Bronchial epithelial cell (primary cell): ENCODE measurements at regions not wholly inside any gene's neighbourhood (a gene's known extent, or its start where the extent isn't known, plus 50 kb on each side); places are given as distances from the start of the nearest gene placed in this dataset.
"Not testable (repeated sequence)": the region's sequence is repeated elsewhere in the genome, so short reads cannot be mapped to it uniquely, and the experiment has no call there.

Source experiments
- DNase-seq: peaks from one replicate; pipeline ENCODE4 v3.0.0-alpha.2; 2010; ENCODE audit warnings: low read depth
- FAIRE-seq: peaks from 2 replicates; lab custom pipeline; 2011; peaks lifted over from hg19 to GRCh38; lab: Jason Lieb, UNC
- H3K27me3 ChIP-seq: 2 replicates; pipeline ENCODE4 v1.5.1; 2011; ENCODE audit warnings: low read length; ENCODE audit not compliant: control insufficient read depth, insufficient read depth
- H3K36me3 ChIP-seq: 2 replicates; pipeline ENCODE4 v1.5.1; 2011; ENCODE audit warnings: low read length; ENCODE audit not compliant: control insufficient read depth, insufficient read depth
- H3K4me3 ChIP-seq: 2 replicates; pipeline ENCODE4 v1.5.1; 2011; ENCODE audit warnings: mild to moderate bottlenecking, low read depth, low read length, control low read depth
- TF ChIP-seq, protein P1 (sequence below): IDR thresholded peaks from 2 replicates; pipeline ENCODE4 v1.5.1; 2011; ENCODE audit warnings: mild to moderate bottlenecking, moderate library complexity, low read length, control low read depth, inconsistent platforms; ENCODE audit not compliant: insufficient read depth, severe bottlenecking

DNA sequence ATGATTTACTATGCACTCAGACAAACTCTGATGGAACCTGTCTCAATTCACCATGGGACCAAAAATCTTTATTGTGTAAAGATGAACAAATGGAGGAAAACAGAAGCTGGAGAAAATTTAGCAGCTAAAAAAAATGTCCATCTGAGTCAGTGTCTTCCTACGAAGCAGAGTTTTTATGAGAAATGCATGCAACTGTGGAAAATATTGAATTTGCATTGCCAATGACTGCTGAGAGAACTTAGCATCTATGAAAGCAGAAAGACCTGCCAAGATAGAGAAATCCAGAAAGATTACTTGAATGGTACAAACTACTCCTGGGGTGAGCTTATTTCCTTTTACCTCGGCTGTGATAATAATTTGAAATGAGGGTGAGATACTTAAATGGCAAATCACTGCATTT lies 289.7 kb upstream of the GCFC2 start:
- Histone ChIP-seq H3K36me3 (no peaks in the 10 kb centered on the region), H3K27me3 (no peaks in the 10 kb centered on the region), H3K4me3 (no peak overlapping the region)
- FAIRE-seq (no peak), DNase-seq (no peak)
- TF ChIP-seq, protein P1, sequence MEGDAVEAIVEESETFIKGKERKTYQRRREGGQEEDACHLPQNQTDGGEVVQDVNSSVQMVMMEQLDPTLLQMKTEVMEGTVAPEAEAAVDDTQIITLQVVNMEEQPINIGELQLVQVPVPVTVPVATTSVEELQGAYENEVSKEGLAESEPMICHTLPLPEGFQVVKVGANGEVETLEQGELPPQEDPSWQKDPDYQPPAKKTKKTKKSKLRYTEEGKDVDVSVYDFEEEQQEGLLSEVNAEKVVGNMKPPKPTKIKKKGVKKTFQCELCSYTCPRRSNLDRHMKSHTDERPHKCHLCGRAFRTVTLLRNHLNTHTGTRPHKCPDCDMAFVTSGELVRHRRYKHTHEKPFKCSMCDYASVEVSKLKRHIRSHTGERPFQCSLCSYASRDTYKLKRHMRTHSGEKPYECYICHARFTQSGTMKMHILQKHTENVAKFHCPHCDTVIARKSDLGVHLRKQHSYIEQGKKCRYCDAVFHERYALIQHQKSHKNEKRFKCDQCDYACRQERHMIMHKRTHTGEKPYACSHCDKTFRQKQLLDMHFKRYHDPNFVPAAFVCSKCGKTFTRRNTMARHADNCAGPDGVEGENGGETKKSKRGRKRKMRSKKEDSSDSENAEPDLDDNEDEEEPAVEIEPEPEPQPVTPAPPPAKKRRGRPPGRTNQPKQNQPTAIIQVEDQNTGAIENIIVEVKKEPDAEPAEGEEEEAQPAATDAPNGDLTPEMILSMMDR = no peak

GRCh38 chr2:75998451-75998850 lies 287.7 kb upstream of the GCFC2 start:
- TF ChIP-seq, protein P1 = no peak
- FAIRE-seq (no peak), DNase-seq (no peak)
- Histone ChIP-seq H3K27me3 (no peaks in the 10 kb centered on the region), H3K36me3 (no peaks in the 10 kb centered on the region), H3K4me3 (no peak overlapping the region)

DNA sequence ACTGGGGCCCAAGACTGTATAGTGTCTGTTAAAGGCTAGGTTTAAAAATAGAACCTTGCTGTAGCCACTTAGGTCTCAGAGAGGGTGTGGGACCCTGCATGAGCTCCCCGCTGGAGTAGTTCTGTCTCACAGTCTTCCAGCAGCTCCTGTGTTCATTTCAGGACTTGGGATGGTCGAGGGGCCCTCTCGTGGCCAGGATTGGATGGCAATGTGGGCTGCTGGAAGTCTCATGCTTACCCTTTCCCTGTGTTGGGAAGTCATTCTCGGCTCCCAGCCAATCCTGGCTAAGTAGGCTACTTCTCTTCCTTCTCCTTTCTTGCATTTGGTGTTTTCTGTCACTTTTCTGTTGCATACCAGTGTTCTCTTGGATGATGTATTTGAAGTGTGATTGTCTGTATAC lies 284.0 kb upstream of the GCFC2 start:
- Histone ChIP-seq H3K36me3 (no peaks in the 10 kb centered on the region), H3K27me3 (no peaks in the 10 kb centered on the region), H3K4me3 (no peak overlapping the region)
- TF ChIP-seq, protein P1 = no peak
- DNase-seq (no peak), FAIRE-seq (no peak)

- FAIRE-seq, DNase-seq, H3K27me3 ChIP-seq, H3K36me3 ChIP-seq, H3K4me3 ChIP-seq: not testable (repeated sequence)
Measured at GRCh38 chr2:75988622-75989021, 277.9 kb upstream of the GCFC2 start.

DNA sequence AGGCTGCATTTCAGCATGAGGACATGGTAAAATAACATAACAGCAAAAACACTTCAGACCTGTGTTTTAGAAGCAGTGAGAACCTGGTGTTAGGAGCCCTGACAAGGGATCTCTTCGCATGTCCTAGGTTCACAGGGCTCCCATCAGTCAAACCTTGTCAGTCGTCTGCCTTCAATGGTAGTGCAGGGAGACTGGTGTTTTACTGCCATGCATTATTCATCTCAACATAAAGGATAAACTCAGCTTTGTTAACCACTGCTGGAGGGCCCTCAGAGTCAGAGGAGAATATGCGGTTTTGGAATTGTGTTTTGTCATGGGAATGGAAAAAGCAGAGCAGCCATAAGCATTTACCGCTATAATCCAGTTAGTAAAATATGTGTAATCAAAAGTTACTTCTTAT lies 275.9 kb upstream of the GCFC2 start:
- H3K27me3 ChIP-seq = no peaks in the 10 kb centered on the region
- TF ChIP-seq, protein P1 = no peak
- no peak for FAIRE-seq
- no peaks in the 10 kb centered on the region for H3K36me3 ChIP-seq
- no peak overlapping the region for H3K4me3 ChIP-seq
- no peak for DNase-seq

DNA sequence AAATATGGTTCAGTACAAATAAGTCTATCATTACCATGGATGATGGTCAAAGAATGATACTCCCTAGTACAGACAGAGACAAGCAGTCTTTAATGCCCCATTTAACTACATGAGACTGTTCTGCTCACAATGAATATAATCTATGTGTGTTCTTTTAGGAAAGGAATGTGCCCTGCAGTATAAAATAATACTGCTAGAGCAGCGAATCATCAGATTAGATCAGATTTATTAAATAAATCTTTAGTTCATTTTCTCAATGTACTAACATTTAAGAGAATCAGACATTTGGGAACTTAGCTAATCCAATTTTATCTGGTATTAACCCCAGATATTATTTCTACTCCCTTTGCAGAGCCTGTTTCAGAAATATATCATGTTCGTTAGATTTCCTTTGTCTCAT lies 272.0 kb upstream of the GCFC2 start:
- H3K4me3 ChIP-seq = no peak overlapping the region
- no peak for DNase-seq
- H3K27me3 ChIP-seq = no peaks in the 10 kb centered on the region
- H3K36me3 ChIP-seq = no peaks in the 10 kb centered on the region
- no peak for FAIRE-seq
- TF ChIP-seq, protein P1 = no peak
